Psoas muscle (tissue), 7 donors: ENCODE measurements at regions not wholly inside any gene's neighbourhood (a gene's known extent, or its start where the extent isn't known, plus 50 kb on each side); places are given as distances from the start of the nearest gene placed in this dataset.

Experiments used
- ATAC-seq, 4 donors: fragments of 200-7000 bp; cut with Tn5 transposase; one replicate each; pipeline ENCODE4 v1.9.1; 2020; ENCODE audit warnings: moderate library complexity in 3 of 4, mild to moderate bottlenecking in 2 of 4
- DNase-seq, 2 donors: peaks; one replicate each; pipeline ENCODE4 v3.0.0-alpha.2; 2020
- H3K27ac ChIP-seq: fragments of 200-600 bp; one replicate; pipeline ENCODE4 v1.8.0; 2022
- H3K27me3 ChIP-seq, 3 donors: fragments of 200-600 bp in 1 of 3; one replicate each; pipeline versions ENCODE4 v1.6.1 to v1.8.0; 2013 to 2022; ENCODE audit warnings: low read length in 2 of 3, mild to moderate bottlenecking in 2 of 3, moderate library complexity in 1 of 3; ENCODE audit not compliant: insufficient read depth in 3 of 3
- H3K36me3 ChIP-seq, 2 donors: fragments of 200-600 bp in 1 of 2; one replicate each; pipeline versions ENCODE4 v1.6.1 to v1.8.0; 2013 to 2022; ENCODE audit warnings: low read depth in 1 of 2, mild to moderate bottlenecking in 1 of 2, moderate library complexity in 1 of 2; ENCODE audit not compliant: insufficient read depth in 1 of 2
- H3K4me1 ChIP-seq: fragments of 200-600 bp; one replicate; pipeline ENCODE4 v1.8.0; 2022
- H3K4me3 ChIP-seq: fragments of 200-600 bp; one replicate; pipeline ENCODE4 v1.8.0; 2022; ENCODE audit warnings: mild to moderate bottlenecking
- H3K9me3 ChIP-seq: fragments of 200-600 bp; one replicate; pipeline ENCODE4 v1.8.0; 2022
- WGBS, 3 donors: extraction: QIAGEN DNeasy Blood & Tissue Kit; methylation state at CpG; one replicate each; pipeline versions ENCODE4 v1.1.6 to v1.1.7; 2013; 5-methylcytosine and 5-hydroxymethylcytosine counted together
- intact Hi-C, 2 donors: fragments of 100-400 bp; cut with DNase I; formaldehyde crosslinking; loops; one replicate each; pipeline versions ENCODE4 v1.11.0 to v1.14.2; 2022
- TF ChIP-seq, protein P1 (sequence below): fragments of 200-600 bp; IDR thresholded peaks from one replicate; pipeline ENCODE4 v1.8.0; 2022; ENCODE audit warnings: antibody characterized with exemption
- donor health status: healthy with polysubstance abuse.
- donor health status: DM: no; HTN: no; CAD: no; lungs with moderate emphysema.
- donor health status: Bipolar disorder and iron deficiency.
- donor health status: healthy.
- donor health status: DM: yes; HTN: yes; CAD: no.
- donor health status: DM: no; HTN: no; CAD: no.
- donor health status: DM: yes; HTN: yes; CAD: no.

DNA sequence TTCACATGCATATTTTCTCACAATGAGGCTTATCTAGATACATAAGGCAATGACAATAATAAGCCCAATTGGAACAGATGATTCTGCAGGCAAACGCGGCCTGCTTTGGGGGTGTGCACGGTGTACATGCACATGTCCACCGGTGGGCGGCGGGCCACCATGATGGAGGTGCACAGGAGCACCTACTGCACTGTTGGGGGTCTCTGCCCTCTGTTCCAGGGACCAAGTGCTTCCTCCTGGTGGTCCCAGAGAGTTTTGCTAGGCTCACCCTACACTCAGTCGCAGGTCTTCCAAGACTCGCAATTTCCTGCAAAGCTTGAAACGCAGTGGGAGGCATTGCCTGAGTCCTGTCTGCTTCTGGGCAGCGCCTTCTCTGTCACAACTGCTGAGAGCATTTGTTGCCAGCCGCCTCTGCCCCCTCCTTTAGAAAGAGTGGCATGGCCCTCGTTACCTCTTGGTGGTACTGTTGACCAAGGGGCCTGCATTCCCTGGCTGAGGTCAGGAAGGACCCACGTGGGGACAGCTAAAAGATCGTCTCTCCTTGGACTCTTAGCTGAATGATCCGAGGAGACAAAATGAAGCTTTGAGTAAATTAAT is 135.3 kb downstream of the ERMARD start:
- no peak overlapping the region for H3K4me3 ChIP-seq
- TF ChIP-seq, protein P1, sequence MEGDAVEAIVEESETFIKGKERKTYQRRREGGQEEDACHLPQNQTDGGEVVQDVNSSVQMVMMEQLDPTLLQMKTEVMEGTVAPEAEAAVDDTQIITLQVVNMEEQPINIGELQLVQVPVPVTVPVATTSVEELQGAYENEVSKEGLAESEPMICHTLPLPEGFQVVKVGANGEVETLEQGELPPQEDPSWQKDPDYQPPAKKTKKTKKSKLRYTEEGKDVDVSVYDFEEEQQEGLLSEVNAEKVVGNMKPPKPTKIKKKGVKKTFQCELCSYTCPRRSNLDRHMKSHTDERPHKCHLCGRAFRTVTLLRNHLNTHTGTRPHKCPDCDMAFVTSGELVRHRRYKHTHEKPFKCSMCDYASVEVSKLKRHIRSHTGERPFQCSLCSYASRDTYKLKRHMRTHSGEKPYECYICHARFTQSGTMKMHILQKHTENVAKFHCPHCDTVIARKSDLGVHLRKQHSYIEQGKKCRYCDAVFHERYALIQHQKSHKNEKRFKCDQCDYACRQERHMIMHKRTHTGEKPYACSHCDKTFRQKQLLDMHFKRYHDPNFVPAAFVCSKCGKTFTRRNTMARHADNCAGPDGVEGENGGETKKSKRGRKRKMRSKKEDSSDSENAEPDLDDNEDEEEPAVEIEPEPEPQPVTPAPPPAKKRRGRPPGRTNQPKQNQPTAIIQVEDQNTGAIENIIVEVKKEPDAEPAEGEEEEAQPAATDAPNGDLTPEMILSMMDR = no peak
- no peak for ATAC-seq
- 75 to 85% (median 80%) methylated on average over 15 of the region's 15 CpGs for WGBS, 3 donors
- H3K36me3 ChIP-seq = no peaks in the 10 kb centered on the region
- no peaks in the 10 kb centered on the region for H3K9me3 ChIP-seq
- H3K27me3 ChIP-seq = peaks cover 0 to 11% (median 7%) of the 10 kb centered on the region in 3 donors
- H3K27ac ChIP-seq = no peak overlapping the region
- H3K4me1 ChIP-seq = no peaks in the 10 kb centered on the region
- intact Hi-C loops = no loop called here
- DNase-seq = no peak

DNA sequence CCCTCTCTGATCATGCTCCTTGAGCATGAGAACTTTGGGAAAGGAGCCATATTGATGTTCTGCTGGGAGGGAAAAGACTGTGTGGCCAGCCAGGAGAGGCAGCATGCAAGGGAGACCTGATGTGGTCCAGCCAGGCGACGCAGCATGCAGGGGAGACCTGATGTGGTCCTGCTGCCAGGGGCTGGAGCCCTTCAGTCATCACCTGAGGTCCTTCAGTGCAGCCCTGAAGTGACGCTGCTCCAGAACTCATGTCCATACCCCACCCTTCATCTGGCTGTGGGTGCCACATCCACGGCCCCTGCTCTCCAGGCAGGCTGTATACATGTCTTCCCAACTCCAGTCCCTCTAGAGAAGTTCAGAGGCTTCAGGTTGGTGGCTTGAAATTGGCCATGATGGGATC is 134.4 kb downstream of the ERMARD start:
- WGBS, 3 donors = 79 to 88% (median 87%) methylated on average over 4 of the region's 4 CpGs

DNA sequence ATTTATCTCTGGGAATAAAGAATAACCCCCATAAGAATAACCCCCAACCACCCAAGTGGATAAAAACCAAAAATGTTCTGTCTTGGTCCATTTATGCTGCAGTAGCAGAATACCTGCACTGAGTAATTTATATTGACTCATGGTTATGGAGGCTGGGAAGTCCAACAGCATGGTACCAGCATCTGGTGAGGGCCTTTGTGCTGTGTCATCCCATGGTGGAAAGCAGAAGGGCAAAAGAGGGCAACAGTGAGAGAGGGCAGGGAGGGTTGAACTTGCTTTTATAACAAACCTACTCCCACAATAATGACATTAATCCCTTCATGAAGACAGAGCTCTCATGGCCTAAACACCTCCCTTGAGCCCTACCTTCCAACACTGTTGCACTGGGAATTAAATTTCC is 133.7 kb downstream of the ERMARD start:
- Histone ChIP-seq H3K36me3 (no peaks in the 10 kb centered on the region), H3K27ac (no peak overlapping the region), H3K4me3 (no peak overlapping the region), H3K9me3 (no peaks in the 10 kb centered on the region), H3K27me3 (peaks cover 0 to 12% (median 11%) of the 10 kb centered on the region in 3 donors), H3K4me1 (no peaks in the 10 kb centered on the region)
- DNase-seq (no peak), ATAC-seq (no peak)
- intact Hi-C loops = no loop called here
- TF ChIP-seq, protein P1 = no peak

More for the DNA sequence above, 134.4 kb downstream of the ERMARD start:
- no peak overlapping the region for H3K27ac ChIP-seq
- TF ChIP-seq, protein P1 = no peak
- intact Hi-C loops = no loop called here
- H3K36me3 ChIP-seq = no peaks in the 10 kb centered on the region
- H3K9me3 ChIP-seq = no peaks in the 10 kb centered on the region
- no peak overlapping the region for H3K4me3 ChIP-seq
- peaks cover 0 to 11% (median 10%) of the 10 kb centered on the region in 3 donors for H3K27me3 ChIP-seq
- H3K4me1 ChIP-seq = no peaks in the 10 kb centered on the region
- ATAC-seq = no peak
- no peak for DNase-seq

DNA sequence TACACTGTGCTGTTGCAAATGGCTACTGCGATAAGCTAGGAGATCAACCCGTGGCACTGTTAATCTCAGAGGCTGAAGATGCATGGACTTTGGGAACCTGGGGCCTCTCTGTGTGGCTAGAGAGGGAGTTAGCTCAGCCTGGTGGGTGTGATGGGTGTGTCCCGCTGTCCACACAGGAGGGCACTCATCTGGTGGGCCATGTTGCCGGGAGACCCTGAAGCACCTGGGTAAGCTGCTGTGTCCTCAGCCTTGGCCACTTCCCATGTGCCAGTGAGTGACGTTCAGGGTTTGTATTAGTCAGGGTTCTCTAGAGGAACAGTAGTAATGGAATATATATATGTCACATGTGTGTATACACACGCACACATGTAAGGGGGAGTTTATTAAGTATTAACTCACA is 132.7 kb downstream of the ERMARD start:
- DNase-seq = no peak
- Histone ChIP-seq H3K9me3 (no peaks in the 10 kb centered on the region), H3K27ac (no peak overlapping the region), H3K36me3 (no peaks in the 10 kb centered on the region), H3K27me3 (peaks cover 0 to 11% (median 8%) of the 10 kb centered on the region in 3 donors), H3K4me3 (no peak overlapping the region), H3K4me1 (no peaks in the 10 kb centered on the region)
- ATAC-seq = no peak
- intact Hi-C loops = no loop called here
- TF ChIP-seq, protein P1 = no peak
- 84 to 93% (median 84%) methylated on average over 6 of the region's 6 CpGs for WGBS, 3 donors

DNA sequence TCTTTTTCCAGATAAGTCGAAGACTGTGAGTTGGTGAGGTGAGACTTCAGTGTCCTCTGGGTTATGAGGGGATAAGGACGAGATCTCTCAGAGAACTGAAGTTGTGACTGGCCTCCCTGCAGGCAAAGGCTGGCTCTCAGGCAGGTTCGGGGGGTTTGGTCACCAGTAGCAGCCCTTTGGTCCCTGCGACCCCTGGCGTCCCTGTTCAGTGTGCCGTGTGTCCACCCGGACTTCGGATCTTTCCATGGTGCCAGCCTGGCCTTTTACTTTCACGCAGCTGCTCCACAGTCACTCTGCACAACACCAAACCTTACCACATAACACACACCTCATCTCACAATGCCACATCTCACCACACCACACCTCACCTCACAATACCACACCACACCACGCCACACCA is 131.9 kb downstream of the ERMARD start:
- WGBS, 3 donors = 82 to 91% (median 90%) methylated on average over 10 of the region's 10 CpGs
- intact Hi-C loops = no loop called here
- TF ChIP-seq, protein P1 = no peak
- no peaks in the 10 kb centered on the region for H3K36me3 ChIP-seq
- H3K27me3 ChIP-seq = peaks cover 0 to 11% (median 8%) of the 10 kb centered on the region in 3 donors
- H3K9me3 ChIP-seq = no peaks in the 10 kb centered on the region
- no peak overlapping the region for H3K27ac ChIP-seq
- H3K4me3 ChIP-seq = no peak overlapping the region
- H3K4me1 ChIP-seq = no peaks in the 10 kb centered on the region
- no peak for ATAC-seq
- no peak for DNase-seq
